Progenitor cell of endocrine pancreas (in vitro differentiated cells): ENCODE measurements at regions not wholly inside any gene's neighbourhood (a gene's known extent, or its start where the extent isn't known, plus 50 kb on each side); places are given as distances from the start of the nearest gene placed in this dataset.

Source experiments
- DNase-seq: peaks from one replicate; pipeline ENCODE4 v3.0.0; 2021; ENCODE audit warnings: low spot score; ENCODE audit not compliant: unreplicated experiment
- H3K27ac Mint-ChIP-seq: 2 replicates; pipeline ENCODE4 v1.8.0; 2021; ENCODE audit warnings: mild to moderate bottlenecking, moderate library complexity, mixed read lengths
- H3K27me3 Mint-ChIP-seq: 2 replicates; pipeline ENCODE4 v1.8.0; 2021; ENCODE audit warnings: mixed read lengths
- H3K36me3 Mint-ChIP-seq: 2 replicates; pipeline ENCODE4 v1.8.0; 2022; ENCODE audit warnings: mixed read lengths; ENCODE audit not compliant: insufficient read depth
- H3K4me1 Mint-ChIP-seq: 2 replicates; pipeline ENCODE4 v1.8.0; 2021; ENCODE audit warnings: low read depth, mixed read lengths
- H3K4me3 Mint-ChIP-seq: 2 replicates; pipeline ENCODE4 v1.8.0; 2021; ENCODE audit warnings: low read depth, mild to moderate bottlenecking, moderate library complexity, mixed read lengths
- H3K9me3 Mint-ChIP-seq: 2 replicates; pipeline ENCODE4 v1.8.0; 2021; ENCODE audit warnings: low read depth, mixed read lengths
- CTCF ChIP-seq: fragments of 200-600 bp; sonication (generic); IDR thresholded peaks from one replicate; pipeline ENCODE4 v1.5.0; 2021; ENCODE audit warnings: antibody characterized with exemption, mild to moderate bottlenecking; ENCODE audit not compliant: unreplicated experiment

- TF ChIP-seq CTCF: no peak
- Mint-ChIP-seq H3K27ac (no peak overlapping the region), H3K27me3 (no peaks in the 10 kb centered on the region), H3K36me3 (no peaks in the 10 kb centered on the region), H3K4me1 (peaks cover 24% of the 10 kb centered on the region), H3K9me3 (no peaks in the 10 kb centered on the region), H3K4me3 (no peak overlapping the region)
- DNase-seq: no peak
Observed at GRCh38 chr1:162924179-162924578, 63.2 kb upstream of the CCDC190 start.

GRCh38 chr1:162922201-162922600 is 61.2 kb upstream of the CCDC190 start:
- DNase-seq: no peak
- Mint-ChIP-seq H3K27me3 (no peaks in the 10 kb centered on the region), H3K27ac (peak overlapping the region; percentile 65), H3K9me3 (no peaks in the 10 kb centered on the region), H3K4me1 (peaks cover 34% of the 10 kb centered on the region), H3K36me3 (no peaks in the 10 kb centered on the region), H3K4me3 (no peak overlapping the region)
- TF ChIP-seq CTCF: no peak

GRCh38 chr1:162921311-162921710 is 60.3 kb upstream of the CCDC190 start:
- TF ChIP-seq CTCF: no peak
- H3K9me3 Mint-ChIP-seq: peaks cover 5% of the 10 kb centered on the region

GRCh38 chr1:162919034-162919433 is 58.1 kb upstream of the CCDC190 start:
- DNase-seq: no peak
- H3K4me1 Mint-ChIP-seq: peaks cover 35% of the 10 kb centered on the region
- TF ChIP-seq CTCF: no peak
- peak overlapping the region; percentile 27 for H3K27ac Mint-ChIP-seq
- peaks cover 2% of the 10 kb centered on the region for H3K36me3 Mint-ChIP-seq
- no peaks in the 10 kb centered on the region for H3K27me3 Mint-ChIP-seq
- H3K4me3 Mint-ChIP-seq: no peak overlapping the region
- H3K9me3 Mint-ChIP-seq: peaks cover 13% of the 10 kb centered on the region

More at GRCh38 chr1:162921311-162921710, 60.3 kb upstream of the CCDC190 start:
- H3K36me3 Mint-ChIP-seq: peaks cover under 1% of the 10 kb centered on the region
- no peaks in the 10 kb centered on the region for H3K27me3 Mint-ChIP-seq
- no peak overlapping the region for H3K4me3 Mint-ChIP-seq
- no peak for DNase-seq
- peak overlapping the region; percentile 62 for H3K27ac Mint-ChIP-seq
- H3K4me1 Mint-ChIP-seq: peaks cover 34% of the 10 kb centered on the region

GRCh38 chr1:162918151-162918754 is 57.3 kb upstream of the CCDC190 start:
- H3K27ac Mint-ChIP-seq: peak overlapping the region; percentile 86
- no peak for TF ChIP-seq CTCF
- no peak for DNase-seq
- peaks cover 16% of the 10 kb centered on the region for H3K9me3 Mint-ChIP-seq
- no peak overlapping the region for H3K4me3 Mint-ChIP-seq
- no peaks in the 10 kb centered on the region for H3K27me3 Mint-ChIP-seq
- H3K4me1 Mint-ChIP-seq: peaks cover 40% of the 10 kb centered on the region
- H3K36me3 Mint-ChIP-seq: peaks cover 2% of the 10 kb centered on the region
